GM21528 (cell line): ENCODE measurements at regions not wholly inside any gene's neighbourhood (a gene's known extent, or its start where the extent isn't known, plus 50 kb on each side); places are given as distances from the start of the nearest gene placed in this dataset.
"Not testable (repeated sequence)": the region's sequence is repeated elsewhere in the genome, so short reads cannot be mapped to it uniquely, and the experiment has no call there.

Experiments used
- ATAC-seq: cut with Tn5 transposase; IDR thresholded peaks from one replicate; pipeline ENCODE4 v1.9.1; 2021; ENCODE audit warnings: mild to moderate bottlenecking, moderate library complexity; ENCODE audit not compliant: unreplicated experiment, low FRiP score

DNA sequence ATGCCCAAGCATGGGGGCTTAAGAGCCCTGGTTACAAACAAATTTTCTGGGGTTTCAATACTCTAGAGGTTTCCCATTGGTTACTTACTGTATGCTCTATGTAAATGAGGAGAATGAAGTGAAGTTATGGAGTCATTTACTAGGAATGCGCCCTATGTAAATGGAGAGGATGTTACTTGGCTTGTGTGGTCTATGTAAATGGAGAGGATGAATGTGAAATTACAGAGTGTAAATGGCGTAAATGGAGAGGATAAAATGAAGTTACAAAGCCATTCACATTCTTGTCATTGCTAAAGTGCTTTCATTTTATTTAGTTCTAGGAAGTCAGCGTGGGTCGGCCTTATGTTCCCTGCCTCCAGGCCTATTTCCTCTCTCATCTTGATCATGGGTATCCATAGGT is 810.5 kb upstream of the ADGRL3 start:
- ATAC-seq = no peak

DNA sequence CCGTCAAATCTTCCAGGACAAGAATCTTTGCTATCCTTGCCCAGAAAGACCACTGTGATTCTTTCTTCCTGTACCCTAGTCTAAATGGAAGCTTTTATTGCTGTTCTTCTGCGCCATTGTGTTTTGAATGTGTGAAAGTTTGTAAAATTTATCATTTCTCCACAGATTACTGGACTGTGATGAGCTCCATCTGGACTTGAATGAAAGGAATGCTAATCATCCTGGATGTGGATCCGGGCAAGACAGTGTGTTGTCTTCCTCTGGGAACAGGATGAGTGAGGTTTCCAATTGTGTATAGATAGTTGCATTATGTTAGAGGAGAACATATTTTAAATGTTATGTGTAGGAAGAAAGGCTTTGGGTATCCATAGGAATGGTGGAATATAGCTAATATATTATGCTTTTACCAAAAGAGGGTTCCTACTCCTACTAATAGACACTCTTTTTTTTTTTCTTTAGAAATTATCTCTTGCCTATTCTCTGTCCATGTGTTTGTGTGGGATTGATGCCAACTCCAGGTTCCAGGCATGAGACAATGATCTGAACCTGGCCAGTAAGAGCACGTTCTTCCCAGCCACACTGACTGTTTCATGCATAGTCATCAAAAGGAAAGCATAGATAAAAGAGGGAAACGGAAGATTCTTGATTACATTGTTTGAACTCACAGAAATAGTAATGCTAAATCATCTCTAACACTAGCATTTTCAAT is 803.6 kb upstream of the ADGRL3 start:
- no peak for ATAC-seq

GRCh38 chr4:60400593-60400992 is 799.5 kb upstream of the ADGRL3 start:
- no peak for ATAC-seq

GRCh38 chr4:60404027-60404426 is 796.1 kb upstream of the ADGRL3 start:
- ATAC-seq = no peak

DNA sequence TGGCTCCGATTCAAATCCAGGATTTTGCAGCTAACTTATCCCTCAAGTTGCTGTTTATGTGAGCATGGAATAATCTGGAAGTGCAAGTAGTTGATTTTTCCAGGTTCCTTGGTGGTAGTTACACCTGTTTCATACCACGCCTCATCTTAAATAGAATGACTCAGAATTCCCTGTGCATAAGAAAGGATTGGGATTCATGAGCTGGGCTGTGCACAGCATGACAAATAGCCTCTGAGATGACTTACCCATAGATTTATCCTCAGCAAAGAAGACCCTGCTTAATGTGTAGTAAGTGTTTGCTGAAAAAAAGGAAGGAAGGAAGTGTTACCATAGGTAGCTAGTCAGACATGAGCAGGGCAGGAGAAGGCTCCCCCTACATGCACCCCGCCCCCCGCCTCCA is 777.7 kb upstream of the ADGRL3 start:
- no peak for ATAC-seq

DNA sequence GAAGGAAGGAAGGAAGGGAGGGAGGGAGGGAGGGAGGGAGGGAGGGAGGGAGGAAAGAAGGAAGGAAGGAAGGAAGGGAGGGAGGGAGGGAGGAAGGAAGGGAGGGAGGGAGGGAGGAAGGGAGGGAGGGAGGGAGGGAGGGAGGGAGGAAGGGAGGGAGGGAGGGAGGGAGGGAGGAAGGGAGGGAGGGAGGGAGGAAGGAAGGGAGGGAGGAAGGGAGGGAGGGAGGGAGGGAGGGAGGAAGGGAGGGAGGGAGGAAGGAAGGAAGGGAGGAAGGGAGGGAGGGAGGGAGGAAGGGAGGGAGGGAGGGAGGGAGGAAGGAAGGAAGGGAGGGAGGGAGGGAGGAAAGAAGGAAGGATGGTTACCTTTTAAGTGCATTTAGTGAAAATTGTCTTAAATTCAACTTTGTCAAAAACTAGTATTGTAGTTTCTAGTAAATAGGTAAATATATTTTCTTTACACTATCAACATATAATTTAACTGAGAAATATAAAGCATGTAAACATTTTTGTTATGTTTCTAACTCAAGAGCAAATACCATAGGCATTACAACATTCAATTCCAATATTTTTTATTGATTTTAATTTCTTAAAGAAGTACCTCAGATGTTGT is 776.4 kb upstream of the ADGRL3 start:
- ATAC-seq = not testable (repeated sequence)

- no peak for ATAC-seq
These were observed 767.2 kb upstream of the ADGRL3 start for GRCh38 chr4:60432911-60433310.

GRCh38 chr4:60443068-60443467 is 757.1 kb upstream of the ADGRL3 start:
- no peak for ATAC-seq

DNA sequence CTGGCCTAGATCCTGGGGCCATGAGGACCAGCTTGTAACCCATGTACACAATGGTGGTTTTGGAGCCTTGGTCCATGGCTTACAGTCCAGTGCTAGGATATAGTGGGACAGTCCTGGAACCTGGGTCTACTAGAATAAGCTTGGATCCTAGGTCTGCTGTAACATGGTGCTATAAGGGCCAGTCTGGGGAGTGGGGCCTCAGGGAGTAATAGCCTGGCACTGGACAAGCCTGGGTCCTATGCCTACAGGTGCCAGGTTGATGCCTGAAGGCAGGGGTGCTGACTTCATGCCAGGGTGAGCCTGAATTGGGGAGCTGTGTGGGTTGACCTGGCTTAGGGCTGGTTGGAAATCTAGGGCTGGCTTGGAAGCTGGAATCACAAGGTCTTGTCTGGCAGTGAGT is 756.3 kb upstream of the ADGRL3 start:
- no peak for ATAC-seq

DNA sequence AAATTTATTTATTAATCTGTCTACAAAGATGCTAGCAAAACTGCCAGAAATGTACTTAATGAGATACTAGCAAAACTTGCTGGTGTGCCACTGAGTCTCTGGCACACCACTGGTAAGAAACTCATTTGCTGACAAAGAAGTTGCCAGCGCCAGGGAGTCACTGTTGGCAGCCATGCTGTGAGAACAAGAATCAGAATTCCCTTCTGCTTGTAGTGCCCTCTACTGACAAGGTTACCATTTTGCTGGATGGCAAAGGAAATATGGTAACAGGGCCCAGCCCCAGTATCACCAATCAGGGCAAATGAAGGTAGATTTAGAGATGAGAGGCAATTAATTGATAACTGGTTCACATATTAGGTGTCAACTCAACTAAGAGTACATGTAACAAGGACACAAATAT is 750.1 kb upstream of the ADGRL3 start:
- ATAC-seq = no peak

GRCh38 chr4:60452266-60452665 is 747.9 kb upstream of the ADGRL3 start:
- no peak for ATAC-seq

DNA sequence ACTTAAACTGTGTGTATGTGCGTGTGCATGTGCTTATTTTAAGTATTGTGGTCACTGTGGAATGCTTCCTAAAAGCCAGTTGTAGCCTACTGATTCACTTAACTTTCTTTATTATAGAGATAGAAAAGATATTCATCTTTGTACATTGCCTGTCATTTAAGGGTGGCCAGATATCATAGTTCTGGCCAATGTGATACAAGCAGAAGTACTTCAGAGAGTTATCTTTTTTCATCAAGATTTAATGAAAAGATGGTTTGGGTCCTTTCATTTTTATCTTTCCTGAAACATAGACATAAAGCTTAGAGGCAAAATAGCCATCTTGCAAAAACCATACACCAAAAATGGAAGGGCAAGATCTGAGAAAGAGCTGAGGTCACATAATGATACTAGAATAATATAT is 744.7 kb upstream of the ADGRL3 start:
- no peak for ATAC-seq

- no peak for ATAC-seq
These were observed 738.6 kb upstream of the ADGRL3 start for GRCh38 chr4:60461551-60461950.

- ATAC-seq = no peak
These were observed 736.1 kb upstream of the ADGRL3 start for GRCh38 chr4:60463857-60464502.

DNA sequence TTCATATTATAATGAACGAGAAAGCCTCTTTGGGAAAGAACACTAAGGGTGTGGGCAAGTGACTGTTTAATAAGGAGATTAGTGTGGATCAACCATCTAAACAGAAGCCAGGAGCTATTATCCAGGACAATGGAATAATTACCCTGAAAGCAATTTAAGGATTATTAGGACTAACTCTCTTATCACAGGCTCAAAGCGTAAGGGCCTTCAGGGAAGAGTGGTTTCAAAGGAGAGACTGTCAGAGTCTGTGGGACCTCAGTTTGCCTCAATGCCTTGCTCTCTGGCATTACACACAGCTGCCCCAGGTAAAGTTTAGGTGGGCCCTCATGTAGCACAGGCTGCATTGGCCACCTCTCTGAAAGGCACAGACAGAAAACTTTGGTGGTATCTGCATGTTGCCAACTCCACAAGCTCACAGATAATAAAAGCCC is 717.2 kb upstream of the ADGRL3 start:
- ATAC-seq = no peak

DNA sequence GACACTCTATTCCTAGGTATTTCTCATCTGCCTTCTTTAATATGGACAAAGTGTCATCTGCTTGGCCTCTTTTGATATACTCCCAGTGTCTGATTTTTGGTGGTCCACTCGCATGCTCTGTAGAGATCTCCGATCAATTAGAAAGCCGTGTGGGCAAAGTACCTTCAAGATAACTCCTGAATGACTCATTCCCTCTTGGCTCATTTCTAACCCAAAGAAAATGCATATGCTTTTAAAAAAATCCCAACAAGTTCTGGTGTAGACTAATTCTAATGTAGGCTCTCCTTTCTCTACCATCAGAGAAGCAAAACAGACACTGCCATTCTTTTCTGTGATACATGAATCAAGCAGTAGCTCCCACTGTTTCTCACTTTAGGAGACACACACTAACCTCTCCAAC is 714.9 kb upstream of the ADGRL3 start:
- ATAC-seq = no peak

DNA sequence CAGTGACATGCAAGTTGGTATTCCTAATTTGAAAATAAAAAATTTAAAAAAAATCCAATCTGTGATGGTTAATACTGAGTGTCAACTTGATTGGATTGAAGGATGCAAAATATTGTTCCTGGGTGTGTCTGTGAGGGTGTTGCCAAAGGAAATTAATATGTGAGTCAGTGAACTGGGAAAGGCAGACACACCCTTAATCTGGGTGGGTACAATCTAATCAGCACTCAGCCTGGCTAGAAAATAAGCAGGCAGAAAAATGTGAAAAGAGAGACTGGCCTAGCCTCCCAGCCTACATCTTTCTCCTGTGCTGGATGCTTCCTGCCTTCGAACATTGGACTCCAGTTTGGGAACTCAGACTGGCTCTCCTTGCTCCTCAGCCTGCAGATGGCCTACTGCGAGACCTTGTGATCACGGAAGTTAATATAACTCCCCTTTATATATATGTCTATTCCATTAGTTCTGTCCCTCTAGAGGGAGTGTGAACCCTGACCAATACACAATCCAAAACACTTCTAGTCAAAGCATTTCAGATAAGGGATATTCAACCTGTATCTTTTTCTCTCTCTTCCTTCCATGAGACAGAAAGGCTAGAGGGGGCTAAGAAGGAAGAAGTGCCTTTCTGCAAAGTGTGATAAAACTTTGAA is 712.9 kb upstream of the ADGRL3 start:
- ATAC-seq = not testable (repeated sequence)

GRCh38 chr4:60500810-60501209 is 699.3 kb upstream of the ADGRL3 start:
- no peak for ATAC-seq

GRCh38 chr4:60502733-60503132 is 697.4 kb upstream of the ADGRL3 start:
- ATAC-seq = no peak

GRCh38 chr4:60506061-60506460 is 694.1 kb upstream of the ADGRL3 start:
- ATAC-seq = no peak

GRCh38 chr4:60522265-60522664 is 677.9 kb upstream of the ADGRL3 start:
- ATAC-seq = no peak
